BJ (cell line): ENCODE measurements at regions not wholly inside any gene's neighbourhood (a gene's known extent, or its start where the extent isn't known, plus 50 kb on each side); places are given as distances from the start of the nearest gene placed in this dataset.

Source experiments
- CTCF ChIA-PET: fragments of 350-600 bp; formaldehyde crosslinking; extraction: SDS; loops from one replicate; lab custom pipeline; 2021; ENCODE audit warnings: antibody characterized with exemption, inconsistent platforms; lab: Yijun Ruan, JAX
- POLR2A ChIA-PET: fragments of 300-600 bp; sonication (Branson Sonifier 250); formaldehyde crosslinking; extraction: SDS; loops from one replicate; lab custom pipeline; 2021; ENCODE audit warnings: antibody characterized with exemption; lab: Charles Lee
- DNase-seq: peaks from one replicate; pipeline ENCODE4 v3.0.0-alpha.2; 2011; ENCODE audit warnings: low read depth
- H3K27me3 ChIP-seq: 2 replicates; pipeline ENCODE4 v1.6.0; 2011; ENCODE audit warnings: low read length; ENCODE audit not compliant: control insufficient read depth, insufficient read depth
- H3K36me3 ChIP-seq: 2 replicates; pipeline ENCODE4 v1.5.1; 2011; ENCODE audit warnings: low read length; ENCODE audit not compliant: control insufficient read depth, insufficient read depth
- H3K4me3 ChIP-seq: 2 replicates; pipeline ENCODE4 v1.5.1; 2011; ENCODE audit warnings: low read depth, mild to moderate bottlenecking, control low read depth, low read length
- TF ChIP-seq, protein P1 (sequence below): IDR thresholded peaks from 2 replicates; pipeline ENCODE4 v1.5.1; 2011; ENCODE audit warnings: low read depth, mild to moderate bottlenecking, control low read depth, inconsistent platforms, low read length, moderate library complexity; ENCODE audit not compliant: insufficient read depth

DNA sequence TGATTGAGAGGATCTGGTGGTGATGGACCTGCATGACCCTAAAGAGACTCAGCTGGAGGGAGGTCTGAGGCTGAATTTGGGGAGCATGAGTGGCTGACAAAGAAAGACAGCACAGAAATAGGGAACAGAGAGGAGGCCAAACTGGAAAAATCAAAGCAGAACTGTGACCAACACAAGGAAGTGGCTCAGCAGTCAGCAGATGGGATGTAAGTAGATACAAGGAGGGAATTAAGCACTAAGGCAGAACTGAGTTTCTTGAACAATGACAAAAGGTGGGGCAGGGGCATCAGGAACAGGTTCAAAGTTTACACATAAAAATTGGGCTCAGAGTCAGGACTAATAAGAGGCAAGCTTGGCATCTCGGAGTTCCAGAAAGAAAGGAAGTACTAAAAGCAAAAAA is 144.3 kb upstream of the KLF3 start:
- H3K4me3 ChIP-seq, result no peak overlapping the region
- H3K27me3 ChIP-seq, result no peaks in the 10 kb centered on the region; the same call in 1 of the 2 replicates
- no peaks in the 10 kb centered on the region for H3K36me3 ChIP-seq
- POLR2A ChIA-PET, result no interaction called here
- TF ChIP-seq, protein P1, sequence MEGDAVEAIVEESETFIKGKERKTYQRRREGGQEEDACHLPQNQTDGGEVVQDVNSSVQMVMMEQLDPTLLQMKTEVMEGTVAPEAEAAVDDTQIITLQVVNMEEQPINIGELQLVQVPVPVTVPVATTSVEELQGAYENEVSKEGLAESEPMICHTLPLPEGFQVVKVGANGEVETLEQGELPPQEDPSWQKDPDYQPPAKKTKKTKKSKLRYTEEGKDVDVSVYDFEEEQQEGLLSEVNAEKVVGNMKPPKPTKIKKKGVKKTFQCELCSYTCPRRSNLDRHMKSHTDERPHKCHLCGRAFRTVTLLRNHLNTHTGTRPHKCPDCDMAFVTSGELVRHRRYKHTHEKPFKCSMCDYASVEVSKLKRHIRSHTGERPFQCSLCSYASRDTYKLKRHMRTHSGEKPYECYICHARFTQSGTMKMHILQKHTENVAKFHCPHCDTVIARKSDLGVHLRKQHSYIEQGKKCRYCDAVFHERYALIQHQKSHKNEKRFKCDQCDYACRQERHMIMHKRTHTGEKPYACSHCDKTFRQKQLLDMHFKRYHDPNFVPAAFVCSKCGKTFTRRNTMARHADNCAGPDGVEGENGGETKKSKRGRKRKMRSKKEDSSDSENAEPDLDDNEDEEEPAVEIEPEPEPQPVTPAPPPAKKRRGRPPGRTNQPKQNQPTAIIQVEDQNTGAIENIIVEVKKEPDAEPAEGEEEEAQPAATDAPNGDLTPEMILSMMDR, result no peak
- no peak for DNase-seq
- CTCF ChIA-PET, result no interaction called here

DNA sequence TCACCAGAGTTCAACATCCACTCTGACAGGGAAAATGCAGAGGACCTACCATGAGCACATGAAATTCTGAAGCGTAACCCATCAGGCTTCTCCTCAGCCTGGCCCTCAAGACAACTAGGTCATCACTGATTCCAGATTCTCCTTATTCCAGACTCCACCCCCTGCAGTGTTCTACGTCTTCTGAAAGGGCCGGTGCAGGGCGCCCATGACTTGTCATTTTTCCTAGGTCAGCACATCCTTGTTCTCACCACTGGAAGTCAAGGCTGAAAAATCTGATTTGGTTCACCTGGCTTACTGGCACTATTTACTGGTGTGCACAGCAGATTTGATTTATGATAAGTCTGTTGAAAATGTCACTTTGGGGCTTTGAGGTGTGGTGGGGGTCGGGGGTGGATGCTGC is 140.9 kb upstream of the KLF3 start:
- TF ChIP-seq, protein P1, result no peak
- Histone ChIP-seq H3K27me3 (no peaks in the 10 kb centered on the region; the same call in 1 of the 2 replicates), H3K36me3 (no peaks in the 10 kb centered on the region), H3K4me3 (no peak overlapping the region)
- no peak for DNase-seq
- ChIA-PET POLR2A (no interaction called here), CTCF (interaction anchor here (0.7 kb wide), 1 partner anchor 19 kb away, joined by 3 read pairs; no protein-coding TSS in a partner anchor)

DNA sequence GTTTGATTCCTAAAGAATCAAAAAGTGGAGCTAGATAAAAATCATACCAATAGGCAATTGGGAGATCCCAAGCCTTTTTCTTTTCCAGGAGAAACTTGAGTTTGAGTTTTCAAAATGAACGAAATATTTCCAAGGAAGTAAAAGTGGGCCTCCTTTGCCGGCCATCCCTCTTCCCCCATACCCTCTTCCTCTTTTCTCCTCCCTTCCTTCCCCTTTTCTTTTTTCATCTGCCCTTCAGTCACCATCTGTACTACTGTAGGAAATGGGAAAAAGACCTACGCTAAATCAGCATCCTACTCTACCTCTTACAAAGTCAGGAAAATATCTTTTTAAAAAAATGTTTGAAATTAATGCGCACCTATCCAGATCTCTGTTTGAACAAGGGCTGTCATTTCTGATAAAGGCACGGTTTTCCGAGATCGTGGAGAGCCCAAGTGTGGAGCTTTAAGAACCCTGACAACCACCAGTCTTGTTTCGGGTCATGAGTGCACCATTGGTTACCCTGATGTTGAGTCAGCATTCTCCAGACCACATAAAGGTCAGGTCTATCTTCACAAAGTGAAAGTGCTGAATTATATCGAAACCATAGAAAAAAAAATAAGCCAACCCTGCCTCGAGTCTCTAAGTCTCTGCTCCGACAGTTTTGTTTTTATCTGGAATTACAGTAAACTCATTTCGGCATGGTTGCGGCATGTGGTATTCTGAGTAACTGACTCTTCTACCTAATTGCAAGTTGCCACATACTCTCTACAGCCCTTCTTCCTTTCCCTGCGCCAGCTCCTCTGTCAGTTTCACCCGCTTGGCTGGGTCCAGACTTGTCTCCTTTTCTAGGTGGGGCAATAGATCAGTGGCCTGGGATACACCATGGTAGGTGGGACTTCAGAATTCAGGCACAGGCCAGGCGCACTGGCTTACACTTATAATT is 140.2 kb upstream of the KLF3 start:
- H3K27me3 ChIP-seq, result no peaks in the 10 kb centered on the region; the same call in 1 of the 2 replicates
- ChIA-PET POLR2A (no interaction called here), CTCF (interaction anchor here (0.7 kb wide), 1 partner anchor 19 kb away, joined by 3 read pairs; no protein-coding TSS in a partner anchor)
- no peak for DNase-seq
- TF ChIP-seq, protein P1, result no peak
- no peaks in the 10 kb centered on the region for H3K36me3 ChIP-seq
- H3K4me3 ChIP-seq, result no peak overlapping the region

DNA sequence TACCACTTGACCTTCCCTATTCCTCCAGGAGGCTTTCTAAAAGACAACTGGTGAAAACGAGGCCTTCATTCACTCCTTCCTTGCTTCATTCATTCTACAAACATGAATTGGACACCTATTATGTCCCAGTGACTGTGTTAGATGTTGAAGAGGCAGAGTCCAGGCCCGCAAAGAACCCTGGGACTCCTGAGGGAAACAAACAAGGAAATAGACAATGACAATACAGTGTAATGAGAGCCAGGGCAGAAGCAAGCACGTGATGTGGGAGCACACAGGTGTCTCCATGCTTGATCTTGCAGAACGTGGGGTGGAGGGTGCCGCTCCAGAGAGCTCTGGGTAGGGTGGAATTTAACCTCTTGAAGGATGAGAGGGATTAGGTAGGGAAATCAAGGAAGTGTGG is 137.6 kb upstream of the KLF3 start:
- Histone ChIP-seq H3K36me3 (no peaks in the 10 kb centered on the region), H3K4me3 (no peak overlapping the region), H3K27me3 (no peaks in the 10 kb centered on the region)
- CTCF ChIA-PET, result no interaction called here
- DNase-seq, result no peak
- TF ChIP-seq, protein P1, result no peak
- POLR2A ChIA-PET, result no interaction called here

DNA sequence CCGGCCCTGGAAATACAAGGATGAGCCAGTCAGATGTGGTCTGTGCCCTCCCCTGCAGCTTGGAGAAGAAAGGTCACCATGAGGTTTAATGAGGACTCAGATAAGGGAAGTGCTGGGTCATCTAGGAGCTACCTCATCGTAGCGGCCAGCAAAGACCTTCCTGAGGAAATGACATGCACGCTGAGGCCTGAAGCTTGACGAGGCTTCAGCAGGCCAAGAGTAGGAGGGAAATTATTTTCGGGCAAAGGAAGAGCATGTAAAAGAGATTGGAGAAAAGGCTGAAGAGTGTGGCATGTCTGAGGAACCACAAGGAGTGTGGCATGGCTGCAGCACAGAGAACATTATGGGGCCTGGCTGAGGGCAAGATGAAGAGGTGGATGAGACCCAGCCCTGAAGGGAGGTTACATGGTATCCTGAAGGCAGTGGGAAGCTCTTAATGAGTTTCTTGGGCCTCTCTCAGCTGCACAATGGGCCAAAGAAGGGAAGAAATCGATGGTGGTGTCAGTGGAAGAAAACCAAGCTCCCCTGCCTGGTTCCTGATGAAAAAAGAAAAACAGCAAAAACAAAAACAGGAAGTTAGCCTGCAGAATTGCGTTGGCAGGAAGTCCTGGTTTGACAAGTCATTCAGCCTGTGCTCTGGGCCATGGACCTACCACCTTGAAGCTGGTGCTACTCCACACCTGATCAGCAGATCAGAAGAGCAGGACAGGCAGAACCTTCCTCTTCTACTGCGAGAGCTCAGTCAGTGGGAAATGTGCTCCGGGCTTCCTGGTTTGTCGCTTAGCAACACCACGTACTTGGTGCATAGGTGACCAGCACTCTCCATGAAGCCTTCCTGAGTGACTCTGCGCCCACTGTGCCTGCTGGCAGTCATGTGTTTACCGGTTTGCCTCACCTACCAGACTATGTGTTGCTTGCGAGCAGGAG is 134.5 kb upstream of the KLF3 start:
- no peaks in the 10 kb centered on the region for H3K27me3 ChIP-seq
- no peaks in the 10 kb centered on the region for H3K36me3 ChIP-seq
- DNase-seq, result no peak
- ChIA-PET CTCF (no interaction called here), POLR2A (no interaction called here)
- TF ChIP-seq, protein P1, result no peak
- H3K4me3 ChIP-seq, result no peak overlapping the region
